ENCODE measurements at regions not wholly inside any gene's neighbourhood (a gene's known extent, or its start where the extent isn't known, plus 50 kb on each side); places are given as distances from the start of the nearest gene placed in this dataset.

- Mint-ChIP-seq H3K9me3 (peaks cover 8% of the 10 kb centered on the region), H3K36me3 (ENCODE audit: low read depth) (peaks cover 3% of the 10 kb centered on the region), H3K4me3 (no peak overlapping the region), H3K27ac (ENCODE audit: unreplicated experiment) (no peak overlapping the region), H3K4me1 (peaks cover 32% of the 10 kb centered on the region), H3K27me3 (ENCODE audit: low read depth) (no peaks in the 10 kb centered on the region)
- DNase-seq (ENCODE audit: low read depth, low spot score): no peak
- no peak for TF ChIP-seq CTCF (conservative IDR thresholded peaks at IDR 0.05)
These were observed 69.2 kb upstream of the GRID2 start for GRCh38 chr4:92234393-92235176.

- peaks cover 11% of the 10 kb centered on the region for H3K9me3 Mint-ChIP-seq
- H3K27ac Mint-ChIP-seq (ENCODE audit: unreplicated experiment): peak overlapping the region; percentile 17
- H3K27me3 Mint-ChIP-seq (ENCODE audit: low read depth): no peaks in the 10 kb centered on the region
- peaks cover 32% of the 10 kb centered on the region for H3K4me1 Mint-ChIP-seq
- no peak for TF ChIP-seq CTCF (conservative IDR thresholded peaks at IDR 0.05)
- no peak for DNase-seq (ENCODE audit: low read depth, low spot score)
- no peak overlapping the region for H3K4me3 Mint-ChIP-seq
- peaks cover 4% of the 10 kb centered on the region for H3K36me3 Mint-ChIP-seq (ENCODE audit: low read depth)
These were observed 68.0 kb upstream of the GRID2 start for GRCh38 chr4:92235731-92236130.

GRCh38 chr4:92236877-92237276 lies 66.9 kb upstream of the GRID2 start:
- H3K9me3 Mint-ChIP-seq: peaks cover 13% of the 10 kb centered on the region
- no peaks in the 10 kb centered on the region for H3K27me3 Mint-ChIP-seq (ENCODE audit: low read depth)
- H3K4me3 Mint-ChIP-seq: no peak overlapping the region
- peaks cover 32% of the 10 kb centered on the region for H3K4me1 Mint-ChIP-seq
- peaks cover 4% of the 10 kb centered on the region for H3K36me3 Mint-ChIP-seq (ENCODE audit: low read depth)
- H3K27ac Mint-ChIP-seq (ENCODE audit: unreplicated experiment): no peak overlapping the region
- no peak for DNase-seq (ENCODE audit: low read depth, low spot score)
- TF ChIP-seq CTCF (conservative IDR thresholded peaks at IDR 0.05): no peak

GRCh38 chr4:92237559-92237958 lies 66.2 kb upstream of the GRID2 start:
- no peak for DNase-seq (ENCODE audit: low read depth, low spot score)
- Mint-ChIP-seq H3K36me3 (ENCODE audit: low read depth) (peaks cover 4% of the 10 kb centered on the region), H3K27ac (ENCODE audit: unreplicated experiment) (no peak overlapping the region), H3K4me1 (peaks cover 32% of the 10 kb centered on the region), H3K4me3 (no peak overlapping the region), H3K27me3 (ENCODE audit: low read depth) (no peaks in the 10 kb centered on the region), H3K9me3 (peaks cover 12% of the 10 kb centered on the region)
- TF ChIP-seq CTCF (conservative IDR thresholded peaks at IDR 0.05): no peak

- H3K4me3 Mint-ChIP-seq: no peak overlapping the region
- TF ChIP-seq CTCF (conservative IDR thresholded peaks at IDR 0.05): no peak
- H3K4me1 Mint-ChIP-seq: peaks cover 17% of the 10 kb centered on the region
- H3K9me3 Mint-ChIP-seq: peaks cover 9% of the 10 kb centered on the region
- no peaks in the 10 kb centered on the region for H3K27me3 Mint-ChIP-seq (ENCODE audit: low read depth)
- H3K36me3 Mint-ChIP-seq (ENCODE audit: low read depth): peaks cover 4% of the 10 kb centered on the region
- DNase-seq (ENCODE audit: low read depth, low spot score): no peak
- peak overlapping the region; percentile 15 for H3K27ac Mint-ChIP-seq (ENCODE audit: unreplicated experiment)
These were observed 62.7 kb upstream of the GRID2 start for GRCh38 chr4:92241094-92241493.

Data from neural crest cell (in vitro differentiated cells).